Renal cortex interstitium (tissue), 11 donors: ENCODE measurements at regions not wholly inside any gene's neighbourhood (a gene's known extent, or its start where the extent isn't known, plus 50 kb on each side); places are given as distances from the start of the nearest gene placed in this dataset.

Source experiments
- DNase-seq, 11 donors: peaks; one replicate each; pipeline ENCODE4 v3.0.0-alpha.2; 2013; ENCODE audit warnings: low read depth in 9 of 11, low spot score in 4 of 11; ENCODE audit errors: extremely low read depth in 1 of 11

- DNase-seq: no peak
Observed at GRCh38 chr6:19268117-19268516, 569.1 kb upstream of the ID4 start.

DNA sequence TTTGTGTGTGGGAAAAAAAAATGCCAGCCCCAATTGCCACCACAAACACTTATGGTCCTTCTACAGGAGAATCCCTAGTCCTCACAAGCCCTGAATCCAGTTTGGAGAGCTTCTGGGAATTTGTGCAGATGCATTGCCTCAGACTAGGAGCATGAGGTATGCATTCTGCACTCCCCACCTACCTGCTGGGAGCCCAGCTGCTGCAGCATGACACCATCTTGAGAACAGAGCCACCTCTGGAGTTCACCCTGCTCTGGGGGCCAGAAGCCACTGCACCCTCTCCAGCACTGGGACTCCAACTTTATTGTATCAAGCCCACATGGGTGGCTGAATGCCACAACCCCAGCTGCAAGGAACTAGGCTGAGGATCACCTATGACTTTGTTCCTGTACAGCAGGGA, 568.5 kb upstream of the ID4 start:
- DNase-seq: no peak

DNA sequence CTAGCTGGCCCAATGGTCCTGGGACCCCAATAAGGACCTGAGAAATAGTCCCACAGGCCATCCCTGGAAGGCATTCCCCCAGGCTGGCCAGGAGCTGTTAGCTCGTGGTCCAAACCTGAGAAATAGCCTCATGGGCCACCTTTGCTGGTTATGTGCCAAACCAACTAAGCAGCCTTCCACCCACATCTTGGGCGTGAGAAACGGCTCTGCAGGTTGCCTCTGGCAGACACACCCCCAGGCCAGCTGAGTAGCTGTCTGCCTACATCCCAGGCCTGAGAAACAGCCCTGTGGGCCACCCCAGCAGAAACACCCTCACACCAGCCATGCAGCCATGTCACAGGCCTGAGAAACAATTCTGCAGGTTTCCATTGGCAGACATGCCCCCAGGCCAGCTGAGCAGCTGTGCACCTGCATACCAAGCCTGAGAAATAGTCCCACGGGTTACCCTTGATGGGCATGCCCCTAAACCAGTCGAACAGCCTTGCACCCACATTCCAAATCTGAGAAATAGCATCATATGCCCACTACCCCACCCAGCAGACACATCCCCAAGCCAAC, 567.8 kb upstream of the ID4 start:
- no peak for DNase-seq

GRCh38 chr6:19270616-19271015, 566.6 kb upstream of the ID4 start:
- no peak for DNase-seq

DNA sequence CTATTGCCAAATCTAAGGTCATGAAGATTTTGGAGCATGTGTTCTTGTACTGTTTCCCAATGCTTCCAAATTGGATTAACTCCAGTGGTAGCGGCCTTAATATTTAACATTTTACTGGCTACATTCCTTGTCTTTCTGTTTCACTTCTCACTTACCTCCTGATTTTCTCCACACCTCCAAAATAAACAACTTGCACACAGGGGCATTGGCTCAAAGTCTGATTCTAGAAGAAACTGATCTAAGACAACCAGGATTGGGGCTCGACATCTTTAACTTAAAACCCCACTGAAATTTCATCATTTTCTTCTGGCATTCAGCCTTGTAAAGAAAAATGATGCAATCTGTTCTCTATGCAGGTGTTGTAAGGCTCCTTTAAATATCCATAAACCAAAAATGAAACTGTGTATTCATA, 557.9 kb upstream of the ID4 start:
- no peak for DNase-seq

DNA sequence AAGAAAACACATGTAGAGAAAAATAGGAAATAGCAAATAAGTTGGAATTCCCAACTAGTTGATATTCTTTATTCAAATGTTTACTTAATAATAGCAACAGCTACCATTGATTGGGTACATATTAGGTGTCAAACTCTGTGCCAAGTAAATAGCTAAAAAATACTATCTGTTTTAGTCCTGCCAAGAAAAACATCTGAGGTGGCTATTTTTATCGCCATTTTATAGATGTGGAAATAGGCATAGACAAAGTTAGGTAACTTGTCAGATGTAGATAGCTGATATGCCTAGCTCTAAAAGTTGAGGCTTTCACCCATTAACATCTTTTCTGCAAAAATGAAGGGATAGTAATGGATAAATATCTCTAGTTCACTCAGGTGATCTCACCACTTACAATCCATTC, 549.2 kb upstream of the ID4 start:
- no peak for DNase-seq

DNA sequence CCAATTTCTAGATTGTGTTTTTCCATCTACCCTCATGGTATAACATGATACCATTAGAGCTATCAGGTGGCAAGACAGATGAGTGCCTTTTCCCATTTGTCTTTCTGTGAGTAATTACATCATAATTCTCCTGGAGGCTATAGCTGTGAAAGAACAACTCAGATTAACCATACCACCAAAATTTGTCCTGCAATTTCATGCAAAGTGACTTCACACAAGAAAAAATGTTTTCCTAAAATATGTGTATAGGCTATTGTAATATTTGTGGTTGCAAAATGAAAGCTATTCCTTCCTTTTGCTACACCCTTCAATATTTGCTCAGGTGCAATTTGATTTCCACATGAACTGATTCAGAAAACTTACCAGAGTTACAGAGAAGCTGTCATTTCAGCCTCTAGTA, 547.7 kb upstream of the ID4 start:
- DNase-seq: no peak

- peak in 3 of 11 donors; percentile 29 to 55 (median 47) for DNase-seq
Observed at GRCh38 chr6:19297880-19298279, 539.3 kb upstream of the ID4 start.

GRCh38 chr6:19298421-19298820, 538.7 kb upstream of the ID4 start:
- DNase-seq: no peak

DNA sequence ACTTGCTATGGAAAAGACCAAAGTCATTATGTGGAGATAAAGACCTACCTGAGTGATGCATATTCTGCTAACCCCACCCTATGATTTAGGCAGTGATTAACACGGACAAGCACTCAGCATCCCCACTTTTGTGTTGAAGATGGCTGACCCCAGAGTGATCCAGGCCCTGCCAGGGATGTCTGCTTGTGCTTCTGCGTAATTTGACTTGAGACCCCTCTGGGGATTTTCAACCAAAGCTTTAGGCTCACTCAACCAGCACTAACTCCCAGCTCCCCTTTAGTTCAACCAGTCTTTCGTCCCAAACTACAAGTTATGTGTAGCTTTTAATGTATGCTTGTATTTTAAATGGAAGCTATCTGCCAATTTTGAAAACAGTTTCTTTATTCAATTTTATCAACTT, 538.0 kb upstream of the ID4 start:
- DNase-seq: no peak

DNA sequence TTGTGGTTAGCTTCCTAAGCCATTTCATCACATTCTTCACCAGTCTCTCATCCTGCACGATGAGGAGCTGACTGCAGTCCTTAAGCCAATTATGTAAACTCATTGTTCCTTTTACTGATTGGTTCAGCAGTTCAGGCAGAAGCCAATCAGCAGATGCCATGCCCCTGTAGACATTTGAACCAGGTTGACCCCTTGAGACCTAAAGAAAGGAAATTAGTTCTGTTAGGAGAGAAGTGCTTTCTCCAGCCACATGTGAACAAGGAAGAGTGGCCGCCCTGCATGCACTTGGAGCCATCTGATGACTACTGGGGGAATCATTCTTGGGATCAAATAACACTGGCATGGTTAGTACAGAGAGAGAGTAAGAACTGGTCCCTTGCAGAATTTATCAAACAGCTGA, 535.2 kb upstream of the ID4 start:
- DNase-seq: no peak

GRCh38 chr6:19303383-19303782, 533.8 kb upstream of the ID4 start:
- DNase-seq: no peak

- DNase-seq: no peak
Observed at GRCh38 chr6:19309661-19310060, 527.5 kb upstream of the ID4 start.

DNA sequence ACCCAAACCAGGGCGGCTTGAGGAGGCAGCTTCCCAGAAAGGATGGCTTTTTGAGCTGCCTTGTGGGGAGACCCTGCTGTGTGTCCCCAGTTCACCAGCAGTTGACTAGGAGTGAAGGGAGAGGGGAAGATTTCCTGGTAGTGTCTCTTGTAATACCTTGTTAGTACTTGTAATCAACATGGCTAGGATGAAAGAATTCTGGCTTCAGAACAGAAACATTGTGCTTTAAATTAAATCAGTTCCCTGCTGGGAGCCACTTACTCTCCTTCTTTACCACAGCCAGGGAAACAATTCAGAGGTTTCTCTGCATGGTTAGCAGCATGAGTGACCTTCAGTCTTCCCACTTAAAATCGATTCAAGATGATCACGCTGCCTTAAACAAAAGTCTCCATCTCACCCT, 525.4 kb upstream of the ID4 start:
- DNase-seq: no peak

DNA sequence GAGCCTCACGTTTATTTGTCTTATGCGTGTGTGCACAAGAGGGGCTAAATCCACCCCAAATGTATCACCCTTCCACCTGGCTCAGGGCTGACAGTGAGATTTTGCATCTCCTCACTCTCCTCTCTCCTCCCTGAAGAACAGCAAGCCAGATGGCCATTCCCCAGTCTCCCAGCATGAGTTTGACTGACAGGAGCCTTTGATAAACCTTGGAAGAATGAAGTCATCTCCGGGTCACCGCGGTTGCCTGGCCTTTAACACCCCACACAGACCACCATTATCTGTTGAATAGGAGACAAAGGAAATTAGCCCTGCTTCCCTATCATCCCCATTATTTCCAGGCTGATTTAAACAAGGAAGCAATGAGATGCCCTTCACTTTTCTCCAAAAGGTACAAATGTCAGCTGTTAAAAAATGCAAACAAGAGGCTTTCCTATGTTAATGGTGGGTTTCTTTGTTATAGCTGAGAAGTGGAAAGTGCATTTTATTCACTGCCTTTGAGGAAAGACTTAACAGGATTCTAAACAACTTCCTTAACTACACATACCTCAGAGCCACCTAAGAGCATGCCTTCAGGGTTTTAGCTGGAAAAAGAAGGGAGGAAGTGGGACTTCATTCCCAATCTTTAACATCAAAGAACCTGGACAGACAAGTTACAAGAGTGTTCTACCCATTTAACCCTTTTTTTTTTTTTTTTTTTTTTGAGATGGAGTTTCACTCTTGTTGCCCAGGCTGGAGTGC, 524.8 kb upstream of the ID4 start:
- no peak for DNase-seq

DNA sequence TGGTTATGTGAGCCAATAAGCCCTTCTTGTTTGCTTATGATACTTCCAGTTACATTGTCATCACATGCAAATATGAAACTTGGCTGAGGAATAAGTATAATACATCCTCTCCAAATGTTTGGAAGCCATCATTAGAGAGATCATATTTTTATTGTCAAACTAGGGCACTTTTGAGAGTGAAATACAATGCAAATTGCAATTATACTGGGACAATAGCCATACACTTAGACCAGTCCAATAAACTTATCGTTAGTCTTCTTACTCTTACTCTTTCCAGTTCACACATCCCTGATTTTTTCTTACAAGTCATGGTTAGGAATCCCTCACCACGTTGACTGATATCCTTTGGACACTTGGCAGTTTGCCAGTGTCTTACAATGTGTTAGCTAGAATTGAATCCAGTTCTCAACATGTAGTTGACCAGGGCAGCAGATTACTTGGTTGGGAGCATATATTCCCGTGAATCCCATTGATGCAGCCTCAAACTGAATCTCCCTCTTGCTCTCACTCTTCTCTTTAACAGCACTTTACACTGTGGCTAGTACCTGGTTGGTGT, 519.7 kb upstream of the ID4 start:
- DNase-seq: no peak

DNA sequence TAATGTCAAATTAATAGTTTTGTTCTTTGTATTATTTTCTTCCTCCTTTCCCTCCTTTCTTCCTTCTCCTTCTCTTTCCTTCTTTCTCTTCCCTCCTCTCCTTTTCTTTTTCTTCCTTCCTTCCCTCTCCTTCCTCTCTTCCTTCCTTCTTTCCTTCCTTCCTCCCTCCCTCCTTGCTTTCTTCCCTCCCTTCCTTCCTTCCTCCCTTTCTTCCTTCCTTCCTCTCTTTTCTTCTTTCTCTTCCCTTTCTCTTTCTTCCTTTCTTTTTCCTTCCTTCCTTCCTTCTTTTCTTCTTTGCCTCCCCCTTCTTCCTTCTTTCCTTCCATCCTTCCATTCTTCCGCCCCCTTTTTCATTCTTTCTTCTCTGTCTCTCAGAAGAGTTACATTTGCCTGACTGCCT, 518.2 kb upstream of the ID4 start:
- no peak for DNase-seq

- no peak for DNase-seq
Observed at GRCh38 chr6:19320111-19320581, 517.0 kb upstream of the ID4 start.

GRCh38 chr6:19322691-19323485, 514.3 kb upstream of the ID4 start:
- no peak for DNase-seq

DNA sequence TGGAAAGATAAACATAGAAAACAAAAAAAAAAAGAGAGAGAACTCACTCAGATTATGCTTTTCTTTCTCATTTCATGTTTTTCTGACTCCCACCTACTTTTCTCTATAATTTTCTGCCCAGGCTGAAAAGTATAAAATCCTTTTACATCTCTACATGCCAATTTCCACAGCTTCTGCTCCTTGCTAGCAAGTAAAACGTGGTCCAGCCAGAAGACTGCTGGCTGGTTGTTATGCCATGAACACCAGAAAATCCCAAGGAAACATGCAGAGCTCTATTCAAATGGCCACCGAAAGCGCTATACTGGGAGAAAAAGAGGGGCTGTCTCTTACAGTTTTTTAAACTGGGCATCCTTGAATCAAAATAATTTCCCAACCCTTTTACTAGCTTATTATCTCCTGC, 512.8 kb upstream of the ID4 start:
- DNase-seq: no peak
